ES-I3 (cell line): ENCODE measurements at regions not wholly inside any gene's neighbourhood (a gene's known extent, or its start where the extent isn't known, plus 50 kb on each side); places are given as distances from the start of the nearest gene placed in this dataset.

Experiments used
- H3K36me3 ChIP-seq: 2 replicates; pipeline ENCODE4 v1.6.1; 2013; ENCODE audit warnings: mild to moderate bottlenecking, low read length, control low read depth, moderate library complexity; ENCODE audit not compliant: insufficient read depth
- H3K4me1 ChIP-seq: 2 replicates; pipeline ENCODE4 v1.6.1; 2013; ENCODE audit warnings: mild to moderate bottlenecking, control low read depth, low read length; ENCODE audit not compliant: insufficient read depth
- H3K9ac ChIP-seq: 2 replicates; pipeline ENCODE4 v1.6.1; 2013; ENCODE audit warnings: low read depth, mild to moderate bottlenecking, low read length, moderate library complexity
- H3K9me3 ChIP-seq: 2 replicates; pipeline ENCODE4 v1.6.1; 2013; ENCODE audit warnings: mild to moderate bottlenecking, low read length, moderate library complexity; ENCODE audit not compliant: control insufficient read depth, insufficient read depth

GRCh38 chr15:62430552-62430951 is 265.5 kb upstream of the C2CD4B start:
- Histone ChIP-seq H3K4me1 (peaks cover 5% of the 10 kb centered on the region; the same call in 1 of the 2 replicates), H3K9me3 (no peaks in the 10 kb centered on the region), H3K9ac (no peak overlapping the region)

GRCh38 chr15:62431008-62431797 is 266.1 kb upstream of the C2CD4B start:
- peaks cover 5% of the 10 kb centered on the region; the same call in 1 of the 2 replicates for H3K4me1 ChIP-seq
- H3K9me3 ChIP-seq, result no peaks in the 10 kb centered on the region
- H3K9ac ChIP-seq, result no peak overlapping the region
- H3K36me3 ChIP-seq, result no peaks in the 10 kb centered on the region

More at GRCh38 chr15:62430552-62430951, 265.5 kb upstream of the C2CD4B start:
- no peaks in the 10 kb centered on the region for H3K36me3 ChIP-seq

GRCh38 chr15:62431817-62432216 is 266.7 kb upstream of the C2CD4B start:
- Histone ChIP-seq H3K36me3 (no peaks in the 10 kb centered on the region), H3K9me3 (no peaks in the 10 kb centered on the region), H3K4me1 (peaks cover 2% of the 10 kb centered on the region; the same call in 1 of the 2 replicates), H3K9ac (no peak overlapping the region)

GRCh38 chr15:62432702-62433398 is 267.8 kb upstream of the C2CD4B start:
- Histone ChIP-seq H3K36me3 (no peaks in the 10 kb centered on the region), H3K9ac (no peak overlapping the region), H3K9me3 (no peaks in the 10 kb centered on the region), H3K4me1 (no peaks in the 10 kb centered on the region)

- H3K36me3 ChIP-seq, result no peaks in the 10 kb centered on the region
Measured at GRCh38 chr15:62436235-62436634, 271.1 kb upstream of the C2CD4B start.

GRCh38 chr15:62437753-62438152 is 272.7 kb upstream of the C2CD4B start:
- Histone ChIP-seq H3K9me3 (no peaks in the 10 kb centered on the region), H3K9ac (no peak overlapping the region), H3K4me1 (no peaks in the 10 kb centered on the region), H3K36me3 (no peaks in the 10 kb centered on the region)

More at GRCh38 chr15:62436235-62436634, 271.1 kb upstream of the C2CD4B start:
- Histone ChIP-seq H3K9ac (no peak overlapping the region), H3K4me1 (no peaks in the 10 kb centered on the region), H3K9me3 (no peaks in the 10 kb centered on the region)

- Histone ChIP-seq H3K9ac (no peak overlapping the region), H3K36me3 (no peaks in the 10 kb centered on the region), H3K9me3 (no peaks in the 10 kb centered on the region), H3K4me1 (no peaks in the 10 kb centered on the region)
Measured at GRCh38 chr15:62439543-62440016, 274.5 kb upstream of the C2CD4B start.

GRCh38 chr15:62440362-62441105 is 275.4 kb upstream of the C2CD4B start:
- Histone ChIP-seq H3K9ac (no peak overlapping the region), H3K9me3 (no peaks in the 10 kb centered on the region), H3K4me1 (no peaks in the 10 kb centered on the region), H3K36me3 (no peaks in the 10 kb centered on the region)

GRCh38 chr15:62444104-62445022 is 279.3 kb upstream of the C2CD4B start:
- no peak overlapping the region for H3K9ac ChIP-seq
- H3K36me3 ChIP-seq, result no peaks in the 10 kb centered on the region
- peaks cover 9% of the 10 kb centered on the region for H3K4me1 ChIP-seq
- H3K9me3 ChIP-seq, result no peaks in the 10 kb centered on the region

GRCh38 chr15:62445244-62445643 is 280.2 kb upstream of the C2CD4B start:
- no peak overlapping the region for H3K9ac ChIP-seq
- H3K4me1 ChIP-seq, result peaks cover 9% of the 10 kb centered on the region
- no peaks in the 10 kb centered on the region for H3K36me3 ChIP-seq
- H3K9me3 ChIP-seq, result no peaks in the 10 kb centered on the region

GRCh38 chr15:62446984-62447383 is 281.9 kb upstream of the C2CD4B start:
- Histone ChIP-seq H3K36me3 (no peaks in the 10 kb centered on the region), H3K9ac (no peak overlapping the region), H3K9me3 (no peaks in the 10 kb centered on the region), H3K4me1 (peaks cover 14% of the 10 kb centered on the region)

GRCh38 chr15:62447742-62448141 is 282.7 kb upstream of the C2CD4B start:
- no peak overlapping the region for H3K9ac ChIP-seq
- H3K36me3 ChIP-seq, result no peaks in the 10 kb centered on the region
- peaks cover 22% of the 10 kb centered on the region for H3K4me1 ChIP-seq
- H3K9me3 ChIP-seq, result no peaks in the 10 kb centered on the region

GRCh38 chr15:62449638-62450037 is 284.6 kb upstream of the C2CD4B start:
- Histone ChIP-seq H3K9me3 (no peaks in the 10 kb centered on the region), H3K36me3 (no peaks in the 10 kb centered on the region), H3K9ac (no peak overlapping the region), H3K4me1 (peaks cover 24% of the 10 kb centered on the region)
